KMS-11 (cell line): ENCODE measurements at regions not wholly inside any gene's neighbourhood (a gene's known extent, or its start where the extent isn't known, plus 50 kb on each side); places are given as distances from the start of the nearest gene placed in this dataset.

Source experiments
- H2AFZ ChIP-seq: fragments of 200-600 bp; sonication (generic); 2 replicates; pipeline ENCODE4 v1.6.1; 2016; ENCODE audit warnings: antibody characterized with exemption, mixed run types, low read depth
- H3K27ac ChIP-seq: fragments of 200-600 bp; sonication (generic); 2 replicates; pipeline ENCODE4 v1.6.1; 2016; ENCODE audit warnings: mild to moderate bottlenecking, mixed run types
- H3K27me3 ChIP-seq: fragments of 200-600 bp; sonication (generic); 2 replicates; pipeline ENCODE4 v1.6.1; 2017; ENCODE audit warnings: mild to moderate bottlenecking, low read depth, mixed run types, moderate library complexity; ENCODE audit not compliant: insufficient read depth
- H3K36me3 ChIP-seq: fragments of 200-600 bp; sonication (generic); 2 replicates; pipeline ENCODE4 v1.6.1; 2017; ENCODE audit warnings: mild to moderate bottlenecking, mixed run types; ENCODE audit not compliant: insufficient read depth
- H3K4me1 ChIP-seq: fragments of 200-600 bp; sonication (generic); 2 replicates; pipeline ENCODE4 v1.6.1; 2016; ENCODE audit warnings: mild to moderate bottlenecking, low read depth, mixed run types; ENCODE audit not compliant: poor library complexity, severe bottlenecking
- H3K4me2 ChIP-seq: fragments of 200-600 bp; sonication (generic); 2 replicates; pipeline ENCODE4 v1.7.0; 2016; ENCODE audit warnings: mild to moderate bottlenecking, mixed run types
- H3K4me3 ChIP-seq: fragments of 200-600 bp; sonication (generic); IDR thresholded peaks from 2 replicates; pipeline ENCODE4 v1.6.1; 2017; ENCODE audit warnings: low read depth, low read length, mixed read lengths; ENCODE audit not compliant: insufficient read depth
- H3K79me2 ChIP-seq: fragments of 200-600 bp; sonication (generic); 2 replicates; pipeline ENCODE4 v1.6.1; 2016; ENCODE audit warnings: low read depth, mixed run types; ENCODE audit not compliant: insufficient read depth
- H3K9ac ChIP-seq: fragments of 200-600 bp; sonication (generic); 2 replicates; pipeline ENCODE4 v1.6.1; 2016; ENCODE audit warnings: mild to moderate bottlenecking, mixed run types
- H4K20me1 ChIP-seq: fragments of 200-600 bp; sonication (generic); 2 replicates; pipeline ENCODE4 v1.6.1; 2016; ENCODE audit warnings: mild to moderate bottlenecking, mixed run types; ENCODE audit not compliant: insufficient read depth
- CTCF ChIP-seq: fragments of 200-600 bp; sonication (generic); conservative IDR thresholded peaks from 2 replicates; pipeline ENCODE4 v1.6.1; 2017; ENCODE audit warnings: low read depth, mild to moderate bottlenecking, antibody characterized with exemption, low read length, moderate library complexity, mixed read lengths

GRCh38 chr13:111577956-111578605, 257.6 kb downstream of the TEX29 start:
- Histone ChIP-seq H3K79me2 (no peaks in the 10 kb centered on the region), H3K27ac (no peak overlapping the region), H3K9ac (no peak overlapping the region), H3K4me1 (no peaks in the 10 kb centered on the region), H3K4me2 (no peak overlapping the region), H3K36me3 (no peaks in the 10 kb centered on the region), H3K27me3 (no peaks in the 10 kb centered on the region), H2AFZ (no peak overlapping the region), H3K4me3 (no peak overlapping the region), H4K20me1 (no peaks in the 10 kb centered on the region)
- no peak for TF ChIP-seq CTCF

GRCh38 chr13:111584101-111584672, 263.7 kb downstream of the TEX29 start:
- Histone ChIP-seq H3K9ac (no peak overlapping the region), H2AFZ (no peak overlapping the region), H3K4me3 (no peak overlapping the region), H3K27me3 (no peaks in the 10 kb centered on the region), H3K36me3 (no peaks in the 10 kb centered on the region), H3K4me1 (no peaks in the 10 kb centered on the region), H3K27ac (no peak overlapping the region), H4K20me1 (no peaks in the 10 kb centered on the region), H3K4me2 (no peak overlapping the region), H3K79me2 (no peaks in the 10 kb centered on the region)
- no peak for TF ChIP-seq CTCF

GRCh38 chr13:111584870-111585269, 264.4 kb downstream of the TEX29 start:
- no peaks in the 10 kb centered on the region for H3K4me1 ChIP-seq
- H4K20me1 ChIP-seq, result no peaks in the 10 kb centered on the region
- H3K27ac ChIP-seq, result no peak overlapping the region
- H3K9ac ChIP-seq, result no peak overlapping the region
- H3K79me2 ChIP-seq, result no peaks in the 10 kb centered on the region
- H2AFZ ChIP-seq, result no peak overlapping the region
- H3K27me3 ChIP-seq, result no peaks in the 10 kb centered on the region
- no peak overlapping the region for H3K4me3 ChIP-seq
- H3K36me3 ChIP-seq, result no peaks in the 10 kb centered on the region
- no peak overlapping the region for H3K4me2 ChIP-seq
- no peak for TF ChIP-seq CTCF

- H3K4me2 ChIP-seq, result no peak overlapping the region
- no peak overlapping the region for H3K4me3 ChIP-seq
- no peaks in the 10 kb centered on the region for H3K36me3 ChIP-seq
- TF ChIP-seq CTCF, result no peak
- no peaks in the 10 kb centered on the region for H3K27me3 ChIP-seq
- H2AFZ ChIP-seq, result no peak overlapping the region
- H3K79me2 ChIP-seq, result no peaks in the 10 kb centered on the region
- no peak overlapping the region for H3K27ac ChIP-seq
- no peaks in the 10 kb centered on the region for H3K4me1 ChIP-seq
- H4K20me1 ChIP-seq, result no peaks in the 10 kb centered on the region
- H3K9ac ChIP-seq, result no peak overlapping the region
Observed at GRCh38 chr13:111586291-111586690, 265.8 kb downstream of the TEX29 start.
